GM20000 (cell line): ENCODE measurements at regions not wholly inside any gene's neighbourhood (a gene's known extent, or its start where the extent isn't known, plus 50 kb on each side); places are given as distances from the start of the nearest gene placed in this dataset.

Experiments
- DNase-seq: peaks from one replicate; pipeline ENCODE4 v3.0.0; 2012; ENCODE audit warnings: low spot score
- CTCF ChIP-seq: IDR thresholded peaks from 2 replicates; pipeline ENCODE4 v1.5.1; 2012; ENCODE audit warnings: mild to moderate bottlenecking, control low read depth; ENCODE audit errors: extremely low read depth, missing control alignments

GRCh38 chr17:77441130-77441920 lies 300.6 kb downstream of the SEC14L1 start:
- no peak for TF ChIP-seq CTCF
- DNase-seq: peak; percentile 78

DNA sequence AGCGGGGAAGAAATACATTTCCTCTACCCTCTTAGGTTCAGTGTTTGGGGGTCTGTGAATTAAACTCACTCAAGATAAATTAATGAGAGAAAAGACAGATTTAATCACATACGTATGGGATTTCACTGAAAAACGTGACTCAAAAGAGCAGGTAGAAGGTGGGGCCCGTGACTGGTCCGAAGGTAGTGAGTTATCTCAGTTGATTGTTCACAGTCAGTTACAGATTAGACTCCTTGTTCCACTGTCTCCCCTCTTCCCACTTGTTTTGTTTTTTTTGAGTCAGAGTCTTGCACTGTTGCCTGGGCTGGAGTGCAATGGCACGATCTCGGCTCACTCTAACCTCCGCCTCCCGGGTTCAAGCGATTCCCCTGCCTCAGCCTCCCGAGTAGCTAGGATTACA lies 301.2 kb downstream of the SEC14L1 start:
- TF ChIP-seq CTCF: no peak

DNA sequence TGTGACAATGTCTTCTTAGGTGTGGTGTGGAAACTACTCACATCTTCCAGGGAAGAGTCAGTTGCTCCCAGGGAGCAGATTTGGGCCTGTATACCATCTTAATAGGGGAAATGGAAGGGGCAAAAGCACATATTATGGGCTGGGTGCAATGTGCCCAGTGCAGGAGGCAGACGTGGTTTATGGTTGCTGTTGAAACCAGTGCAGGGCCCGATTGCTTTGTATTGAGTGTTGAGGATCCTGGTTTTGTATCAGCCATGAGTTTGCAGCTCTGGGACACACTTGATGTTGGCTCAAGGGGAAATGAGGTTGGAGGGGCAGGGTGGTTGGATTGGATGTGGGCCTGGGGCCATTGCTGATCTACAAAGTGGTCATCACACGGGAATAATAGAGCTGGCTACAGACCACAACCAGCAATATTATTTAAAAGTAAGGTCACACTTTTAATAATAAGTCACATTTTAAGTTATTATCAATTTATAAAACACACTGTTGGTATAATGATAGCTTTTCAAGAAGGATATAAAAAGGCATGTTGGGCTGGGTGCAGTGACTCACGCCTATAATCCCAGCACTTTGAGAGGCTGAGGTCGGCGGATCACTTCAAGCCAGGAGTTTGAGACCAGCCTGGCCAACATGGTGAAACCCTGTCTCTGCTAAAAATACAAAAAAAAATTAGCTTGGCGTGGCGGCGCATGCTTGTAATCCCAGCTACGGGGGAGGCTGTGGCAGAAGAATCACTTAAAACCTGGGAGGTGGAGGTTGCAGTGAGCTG lies 302.4 kb downstream of the SEC14L1 start:
- TF ChIP-seq CTCF: no peak
- no peak for DNase-seq

More for the DNA sequence above, 301.2 kb downstream of the SEC14L1 start:
- DNase-seq: no peak

- DNase-seq: no peak
- no peak for TF ChIP-seq CTCF
These were observed 303.0 kb downstream of the SEC14L1 start for GRCh38 chr17:77443748-77444260.

DNA sequence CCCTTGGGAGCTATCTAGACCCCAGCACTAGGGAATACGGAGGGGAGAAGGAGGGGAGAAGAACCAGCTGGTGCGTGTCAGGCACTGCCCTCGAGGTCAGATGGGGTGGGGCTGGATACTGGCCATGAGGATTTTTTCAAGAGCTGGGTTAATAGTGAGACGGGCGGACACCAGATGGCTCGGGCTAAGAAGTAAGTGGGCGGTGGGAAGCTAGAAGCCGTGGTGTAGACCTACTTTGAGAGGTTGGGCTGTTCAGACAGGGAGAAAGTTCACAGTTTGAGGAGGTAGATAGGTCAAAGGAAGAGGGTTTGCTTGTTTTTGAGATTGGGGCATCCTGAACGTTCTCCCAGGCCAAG lies 303.8 kb downstream of the SEC14L1 start:
- peak; percentile 66 for DNase-seq

DNA sequence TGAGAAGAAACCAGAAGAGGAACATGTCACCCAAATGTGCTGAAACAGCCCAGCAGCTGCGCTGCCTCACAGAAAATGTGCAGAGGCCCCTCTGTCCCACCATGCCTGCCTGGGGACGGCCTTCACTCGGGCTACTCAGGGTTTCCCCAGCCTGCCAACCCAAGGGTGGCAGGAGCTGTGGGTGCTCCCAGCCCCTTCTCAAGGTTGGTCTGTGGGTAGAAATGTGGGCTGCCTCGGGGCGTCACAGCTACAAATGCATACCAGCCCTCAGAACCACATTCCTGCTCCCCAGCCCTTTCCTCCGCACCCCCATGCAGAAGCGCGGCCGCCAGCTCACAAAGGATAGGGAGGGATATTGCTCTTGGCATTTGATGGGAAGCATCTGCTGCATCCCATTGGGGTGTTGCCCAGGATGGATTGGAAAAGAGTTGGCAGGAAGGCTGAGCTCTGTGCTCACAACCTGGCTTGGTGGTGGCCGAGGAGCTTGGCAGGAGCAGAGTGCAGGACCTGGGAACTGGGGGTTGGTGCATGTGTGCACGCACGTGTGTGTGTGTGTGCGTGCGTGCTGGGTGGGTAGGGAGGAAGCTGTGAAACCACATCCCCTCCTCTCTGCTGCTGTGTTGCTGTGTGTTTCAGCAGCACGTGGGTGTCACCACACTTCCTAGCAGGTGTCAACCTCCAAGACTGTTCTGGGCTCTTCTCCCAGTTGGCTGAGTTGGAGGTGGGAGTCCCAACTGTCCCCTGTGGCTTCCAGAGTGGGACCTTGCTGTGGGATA lies 304.4 kb downstream of the SEC14L1 start:
- TF ChIP-seq CTCF: no peak
- DNase-seq: peak; percentile 78

More for the DNA sequence above, 303.8 kb downstream of the SEC14L1 start:
- no peak for TF ChIP-seq CTCF
